Prostate gland (tissue), 2 donors: ENCODE measurements at regions not wholly inside any gene's neighbourhood (a gene's known extent, or its start where the extent isn't known, plus 50 kb on each side); places are given as distances from the start of the nearest gene placed in this dataset.

Experiments used
- POLR2A ChIP-seq: fragments of 450-650 bp; IDR thresholded peaks from one replicate; pipeline ENCODE4 v1.6.1; 2016; ENCODE audit warnings: antibody characterized with exemption, mild to moderate bottlenecking
- POLR2AphosphoS5 ChIP-seq: sonication (generic); formaldehyde crosslinking; IDR thresholded peaks from one replicate; pipeline ENCODE4 v1.6.1; 2017; ENCODE audit warnings: antibody characterized with exemption
- TF ChIP-seq, protein P1 (sequence below), 4 experiments: fragments of 200-600 bp in 2 of 4; fragments of 450-650 bp in 2 of 4; sonication (generic) in 2 of 4; IDR thresholded peaks; 1 replicate in 3 of 4; 2 replicates in 1 of 4; pipeline ENCODE4 v1.5.1; 2016 to 2019; ENCODE audit warnings: antibody characterized with exemption in 4 of 4, mild to moderate bottlenecking in 2 of 4, moderate library complexity in 2 of 4

DNA sequence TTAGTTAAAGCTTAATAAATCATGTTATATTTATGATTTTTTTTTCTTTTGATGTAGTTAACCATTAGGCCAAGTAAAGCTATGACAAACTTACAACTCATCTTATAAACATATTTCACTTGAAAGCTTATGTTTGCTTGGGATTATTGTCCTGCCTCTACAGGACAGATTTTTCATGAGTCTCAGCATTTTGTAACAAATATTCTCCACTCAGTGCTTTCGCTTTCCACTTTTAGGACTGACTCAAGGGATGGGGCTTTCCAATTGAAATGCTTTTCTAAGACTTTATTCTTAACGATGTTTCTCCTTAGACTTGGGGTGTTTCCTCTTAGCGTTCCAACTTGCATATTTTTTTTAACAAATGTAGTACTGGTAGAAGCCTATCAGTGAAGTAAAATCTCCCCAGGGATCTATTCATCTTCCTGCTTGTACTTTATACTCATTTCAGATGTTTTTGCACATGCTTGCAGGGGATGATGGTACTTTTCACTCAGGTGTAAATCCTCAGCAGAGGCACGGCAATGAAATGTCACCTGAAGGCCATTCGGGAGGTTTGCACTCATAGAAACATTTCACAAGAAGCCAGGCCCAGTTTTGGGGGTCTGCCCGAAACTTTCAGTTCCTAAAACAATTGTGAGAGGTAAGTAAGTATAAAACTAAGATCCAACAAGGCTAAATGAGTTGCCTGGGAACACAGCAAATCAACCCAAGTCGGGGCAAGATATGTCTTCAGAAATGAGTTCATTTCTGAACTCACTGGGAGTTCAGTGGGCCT lies 298.1 kb upstream of the FOXQ1 start:
- TF ChIP-seq, protein P1, sequence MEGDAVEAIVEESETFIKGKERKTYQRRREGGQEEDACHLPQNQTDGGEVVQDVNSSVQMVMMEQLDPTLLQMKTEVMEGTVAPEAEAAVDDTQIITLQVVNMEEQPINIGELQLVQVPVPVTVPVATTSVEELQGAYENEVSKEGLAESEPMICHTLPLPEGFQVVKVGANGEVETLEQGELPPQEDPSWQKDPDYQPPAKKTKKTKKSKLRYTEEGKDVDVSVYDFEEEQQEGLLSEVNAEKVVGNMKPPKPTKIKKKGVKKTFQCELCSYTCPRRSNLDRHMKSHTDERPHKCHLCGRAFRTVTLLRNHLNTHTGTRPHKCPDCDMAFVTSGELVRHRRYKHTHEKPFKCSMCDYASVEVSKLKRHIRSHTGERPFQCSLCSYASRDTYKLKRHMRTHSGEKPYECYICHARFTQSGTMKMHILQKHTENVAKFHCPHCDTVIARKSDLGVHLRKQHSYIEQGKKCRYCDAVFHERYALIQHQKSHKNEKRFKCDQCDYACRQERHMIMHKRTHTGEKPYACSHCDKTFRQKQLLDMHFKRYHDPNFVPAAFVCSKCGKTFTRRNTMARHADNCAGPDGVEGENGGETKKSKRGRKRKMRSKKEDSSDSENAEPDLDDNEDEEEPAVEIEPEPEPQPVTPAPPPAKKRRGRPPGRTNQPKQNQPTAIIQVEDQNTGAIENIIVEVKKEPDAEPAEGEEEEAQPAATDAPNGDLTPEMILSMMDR (IDR thresholded peaks at IDR 0.05) = no peak
- TF ChIP-seq POLR2A = no peak
- no peak for TF ChIP-seq POLR2AphosphoS5
